ENCODE measurements at regions not wholly inside any gene's neighbourhood (a gene's known extent, or its start where the extent isn't known, plus 50 kb on each side); places are given as distances from the start of the nearest gene placed in this dataset.
"Not testable (repeated sequence)": the region's sequence is repeated elsewhere in the genome, so short reads cannot be mapped to it uniquely, and the experiment has no call there.

DNA sequence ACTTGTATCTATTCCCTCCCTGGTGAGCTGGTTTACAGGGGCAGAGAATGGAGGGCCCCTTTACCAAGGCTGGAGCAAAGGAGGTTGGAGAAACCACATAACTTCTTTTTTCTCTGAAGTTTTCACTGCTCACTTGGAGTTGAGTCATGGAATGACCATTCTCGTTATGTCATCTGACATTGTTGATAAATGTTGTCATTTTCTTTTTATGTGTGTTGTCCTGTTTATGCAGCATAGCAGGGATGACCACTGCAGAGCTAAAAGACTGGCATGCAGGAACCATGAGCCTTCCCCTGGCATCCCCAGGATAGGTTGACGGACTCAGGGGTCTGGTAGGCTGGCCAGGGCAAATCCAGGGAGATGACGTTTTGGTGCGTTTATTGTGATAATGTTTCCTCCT is 256.8 kb upstream of the DDHD1 start:
- H3K36me3 ChIP-seq (ENCODE audit: control insufficient read depth in 3 of 3, insufficient read depth in 3 of 3, low read length in 3 of 3), result no peaks in the 10 kb centered on the region
- no peaks in the 10 kb centered on the region for H3K4me1 ChIP-seq (ENCODE audit: control insufficient read depth in 3 of 3, insufficient read depth in 3 of 3, low read length in 3 of 3)
- no peak overlapping the region for H3K9ac ChIP-seq (ENCODE audit: low read depth in 1 of 3, low read length in 3 of 3)
- H3K27ac ChIP-seq (ENCODE audit: low read depth, low read length), result no peak overlapping the region
- H3K27me3 ChIP-seq (ENCODE audit: control insufficient read depth in 3 of 3, insufficient read depth in 3 of 3, low read length in 3 of 3), result no peaks in the 10 kb centered on the region
- H3K4me3 ChIP-seq (ENCODE audit: low read length in 3 of 3), result no peak overlapping the region
- no peaks in the 10 kb centered on the region for H3K9me3 ChIP-seq (ENCODE audit: control insufficient read depth in 3 of 3, low read length in 3 of 3)

DNA sequence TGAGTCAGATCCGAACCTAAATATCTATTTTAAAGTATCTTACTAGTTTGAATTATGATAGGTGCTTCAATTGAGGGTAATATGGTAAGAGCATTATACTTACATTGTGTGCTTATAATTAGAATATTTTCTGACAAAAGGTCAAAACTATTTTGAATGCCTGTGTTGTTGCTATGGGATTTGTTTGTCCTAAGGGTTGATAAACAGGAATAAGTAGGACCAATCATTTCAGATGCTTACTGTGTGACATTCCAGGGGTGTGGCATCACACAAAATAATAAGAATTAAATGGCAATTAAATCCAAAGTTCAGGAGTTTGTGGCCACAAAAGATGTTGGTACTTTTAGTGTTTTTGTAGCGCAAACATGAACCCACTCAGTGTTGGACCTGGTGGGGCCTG is 256.2 kb upstream of the DDHD1 start:
- Histone ChIP-seq H3K4me3 (ENCODE audit: low read length in 3 of 3) (no peak overlapping the region), H3K36me3 (ENCODE audit: control insufficient read depth in 3 of 3, insufficient read depth in 3 of 3, low read length in 3 of 3) (no peaks in the 10 kb centered on the region), H3K9ac (ENCODE audit: low read depth in 1 of 3, low read length in 3 of 3) (no peak overlapping the region), H3K9me3 (ENCODE audit: control insufficient read depth in 3 of 3, low read length in 3 of 3) (no peaks in the 10 kb centered on the region), H3K27ac (ENCODE audit: low read depth, low read length) (no peak overlapping the region), H3K27me3 (ENCODE audit: control insufficient read depth in 3 of 3, insufficient read depth in 3 of 3, low read length in 3 of 3) (no peaks in the 10 kb centered on the region), H3K4me1 (ENCODE audit: control insufficient read depth in 3 of 3, insufficient read depth in 3 of 3, low read length in 3 of 3) (no peaks in the 10 kb centered on the region)

DNA sequence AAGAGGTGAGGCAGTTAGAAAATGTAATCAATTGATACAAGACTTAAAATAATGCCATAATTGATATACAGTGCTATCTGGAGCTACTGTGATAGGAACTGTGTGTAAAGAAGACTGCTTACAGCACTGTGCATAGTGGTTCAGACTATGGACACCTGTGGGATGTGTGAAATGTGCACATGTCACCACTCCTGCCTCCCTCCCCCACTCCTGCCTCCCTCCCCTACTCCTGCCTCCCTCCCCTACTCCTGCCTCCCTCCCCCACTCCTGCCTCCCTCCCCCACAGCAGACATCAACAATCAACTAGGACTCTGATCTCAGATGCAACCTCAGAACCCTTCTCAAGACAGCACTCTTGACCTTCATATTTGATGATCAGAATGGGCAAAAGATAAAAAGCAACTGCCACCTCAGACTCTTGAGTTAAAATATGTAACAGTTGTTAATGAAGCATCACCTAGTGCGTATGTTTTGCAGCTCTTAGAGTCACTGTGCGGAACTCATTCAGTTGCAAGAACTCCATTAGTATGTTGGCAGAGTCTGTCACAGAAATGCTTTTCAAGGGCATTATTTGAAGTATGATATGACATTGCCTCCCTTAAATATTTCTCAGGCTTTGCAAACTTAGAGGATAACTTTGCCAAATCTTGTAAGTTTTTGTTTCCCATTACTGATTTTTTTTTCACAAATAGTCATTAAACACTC is 255.2 kb upstream of the DDHD1 start:
- Histone ChIP-seq H3K27ac (ENCODE audit: low read depth, low read length) (no peak overlapping the region), H3K9me3 (ENCODE audit: control insufficient read depth in 3 of 3, low read length in 3 of 3) (no peaks in the 10 kb centered on the region), H3K27me3 (ENCODE audit: control insufficient read depth in 3 of 3, insufficient read depth in 3 of 3, low read length in 3 of 3) (no peaks in the 10 kb centered on the region), H3K4me1 (ENCODE audit: control insufficient read depth in 3 of 3, insufficient read depth in 3 of 3, low read length in 3 of 3) (no peaks in the 10 kb centered on the region), H3K4me3 (ENCODE audit: low read length in 3 of 3) (no peak overlapping the region), H3K9ac (ENCODE audit: low read depth in 1 of 3, low read length in 3 of 3) (no peak overlapping the region), H3K36me3 (ENCODE audit: control insufficient read depth in 3 of 3, insufficient read depth in 3 of 3, low read length in 3 of 3) (no peaks in the 10 kb centered on the region)

DNA sequence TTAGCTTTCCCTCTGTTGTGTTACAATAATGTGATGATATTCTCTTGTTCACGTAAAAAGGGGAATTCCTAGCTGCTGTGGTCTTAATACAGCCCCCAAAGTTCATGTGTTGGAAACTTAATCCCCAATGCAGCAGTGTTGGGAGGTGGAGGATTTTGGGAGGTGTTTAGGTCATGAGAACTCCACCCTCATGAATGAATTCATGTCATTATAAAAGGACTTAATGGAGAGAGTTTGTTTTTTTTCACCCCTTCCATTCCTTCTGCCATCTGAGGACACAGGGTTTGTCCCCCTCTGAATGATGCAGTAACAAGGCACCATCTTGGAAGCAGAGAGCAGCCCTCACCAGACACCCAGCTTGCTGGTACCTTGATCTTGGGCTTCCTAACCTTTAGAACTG is 253.4 kb upstream of the DDHD1 start:
- Histone ChIP-seq H3K9me3 (ENCODE audit: control insufficient read depth in 3 of 3, low read length in 3 of 3) (no peaks in the 10 kb centered on the region), H3K27me3 (ENCODE audit: control insufficient read depth in 3 of 3, insufficient read depth in 3 of 3, low read length in 3 of 3) (no peaks in the 10 kb centered on the region), H3K36me3 (ENCODE audit: control insufficient read depth in 3 of 3, insufficient read depth in 3 of 3, low read length in 3 of 3) (no peaks in the 10 kb centered on the region), H3K4me1 (ENCODE audit: control insufficient read depth in 3 of 3, insufficient read depth in 3 of 3, low read length in 3 of 3) (no peaks in the 10 kb centered on the region), H3K27ac (ENCODE audit: low read depth, low read length) (no peak overlapping the region), H3K9ac (ENCODE audit: low read depth in 1 of 3, low read length in 3 of 3) (no peak overlapping the region), H3K4me3 (ENCODE audit: low read length in 3 of 3) (no peak overlapping the region)

DNA sequence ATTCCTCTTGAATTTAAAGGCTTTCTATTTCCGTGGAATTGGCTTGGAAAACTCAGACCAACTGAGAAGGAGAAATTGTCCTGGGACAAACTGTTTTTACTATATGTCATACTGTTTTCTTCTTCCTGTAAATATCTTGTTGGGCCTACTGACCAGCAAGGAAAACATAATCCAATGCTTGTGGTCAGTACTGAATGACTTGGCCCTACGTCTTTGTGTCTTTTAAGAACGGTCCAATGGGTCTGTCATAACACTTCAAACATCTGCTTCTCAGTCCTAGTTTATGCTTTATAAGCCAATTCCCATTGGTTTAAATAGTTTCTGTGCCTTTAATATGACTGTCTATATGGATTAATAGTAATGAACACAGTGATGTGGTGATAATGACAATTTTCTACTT is 248.5 kb upstream of the DDHD1 start:
- H3K27me3 ChIP-seq (ENCODE audit: control insufficient read depth in 3 of 3, insufficient read depth in 3 of 3, low read length in 3 of 3), result no peaks in the 10 kb centered on the region
- no peaks in the 10 kb centered on the region for H3K36me3 ChIP-seq (ENCODE audit: control insufficient read depth in 3 of 3, insufficient read depth in 3 of 3, low read length in 3 of 3)
- no peak overlapping the region for H3K9ac ChIP-seq (ENCODE audit: low read depth in 1 of 3, low read length in 3 of 3)
- H3K27ac ChIP-seq (ENCODE audit: low read depth, low read length), result no peak overlapping the region
- no peaks in the 10 kb centered on the region for H3K9me3 ChIP-seq (ENCODE audit: control insufficient read depth in 3 of 3, low read length in 3 of 3)
- no peak overlapping the region for H3K4me3 ChIP-seq (ENCODE audit: low read length in 3 of 3)
- no peaks in the 10 kb centered on the region for H3K4me1 ChIP-seq (ENCODE audit: control insufficient read depth in 3 of 3, insufficient read depth in 3 of 3, low read length in 3 of 3)

DNA sequence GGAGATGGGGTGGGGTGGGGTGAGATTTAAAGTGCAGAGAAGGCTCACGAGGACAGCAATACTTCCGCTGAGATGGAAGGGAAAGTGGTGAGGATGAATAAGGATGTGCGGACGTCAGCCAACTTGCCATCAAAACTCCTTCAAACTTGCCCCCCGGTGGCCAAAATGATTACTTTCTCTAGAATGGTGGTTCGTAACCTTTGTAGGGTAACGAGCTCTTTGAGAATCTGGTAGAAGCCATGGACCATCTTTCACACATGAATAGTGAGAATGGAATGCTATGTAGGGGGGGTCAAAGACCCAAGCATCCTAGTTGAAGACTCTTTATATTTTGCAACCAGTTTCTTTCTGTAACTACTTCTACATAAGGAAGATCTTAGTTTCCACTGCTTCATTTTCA is 245.9 kb upstream of the DDHD1 start:
- Histone ChIP-seq H3K36me3 (ENCODE audit: control insufficient read depth in 3 of 3, insufficient read depth in 3 of 3, low read length in 3 of 3) (no peaks in the 10 kb centered on the region), H3K27me3 (ENCODE audit: control insufficient read depth in 3 of 3, insufficient read depth in 3 of 3, low read length in 3 of 3) (no peaks in the 10 kb centered on the region), H3K4me3 (ENCODE audit: low read length in 3 of 3) (no peak overlapping the region), H3K9me3 (ENCODE audit: control insufficient read depth in 3 of 3, low read length in 3 of 3) (peaks cover 0 to 3% (median 3%) of the 10 kb centered on the region in 3 donors), H3K4me1 (ENCODE audit: control insufficient read depth in 3 of 3, insufficient read depth in 3 of 3, low read length in 3 of 3) (no peaks in the 10 kb centered on the region), H3K27ac (ENCODE audit: low read depth, low read length) (no peak overlapping the region), H3K9ac (ENCODE audit: low read depth in 1 of 3, low read length in 3 of 3) (no peak overlapping the region)

DNA sequence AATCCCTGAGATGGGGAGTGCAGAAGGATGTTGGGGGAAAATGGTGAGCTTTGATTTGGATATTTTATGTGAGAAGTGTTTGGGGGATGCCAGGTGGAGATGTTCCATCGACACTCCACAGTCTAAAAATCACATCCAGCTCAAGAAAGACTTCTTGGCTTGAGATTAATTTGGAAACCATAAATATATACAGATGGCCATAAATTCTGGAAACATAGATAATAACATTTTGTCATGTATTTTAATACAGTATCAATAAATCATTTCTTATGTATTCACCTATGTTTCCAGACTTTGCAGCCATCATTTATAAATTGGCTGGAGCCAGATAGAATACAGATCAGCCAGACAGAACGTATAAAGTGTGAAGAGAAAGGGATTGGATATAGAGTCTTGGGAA is 245.5 kb upstream of the DDHD1 start:
- Histone ChIP-seq H3K9ac (ENCODE audit: low read depth in 1 of 3, low read length in 3 of 3) (no peak overlapping the region), H3K36me3 (ENCODE audit: control insufficient read depth in 3 of 3, insufficient read depth in 3 of 3, low read length in 3 of 3) (no peaks in the 10 kb centered on the region), H3K4me3 (ENCODE audit: low read length in 3 of 3) (no peak overlapping the region), H3K27me3 (ENCODE audit: control insufficient read depth in 3 of 3, insufficient read depth in 3 of 3, low read length in 3 of 3) (no peaks in the 10 kb centered on the region), H3K4me1 (ENCODE audit: control insufficient read depth in 3 of 3, insufficient read depth in 3 of 3, low read length in 3 of 3) (no peaks in the 10 kb centered on the region), H3K27ac (ENCODE audit: low read depth, low read length) (no peak overlapping the region), H3K9me3 (ENCODE audit: control insufficient read depth in 3 of 3, low read length in 3 of 3) (peaks cover 0 to 3% (median 3%) of the 10 kb centered on the region in 3 donors)

DNA sequence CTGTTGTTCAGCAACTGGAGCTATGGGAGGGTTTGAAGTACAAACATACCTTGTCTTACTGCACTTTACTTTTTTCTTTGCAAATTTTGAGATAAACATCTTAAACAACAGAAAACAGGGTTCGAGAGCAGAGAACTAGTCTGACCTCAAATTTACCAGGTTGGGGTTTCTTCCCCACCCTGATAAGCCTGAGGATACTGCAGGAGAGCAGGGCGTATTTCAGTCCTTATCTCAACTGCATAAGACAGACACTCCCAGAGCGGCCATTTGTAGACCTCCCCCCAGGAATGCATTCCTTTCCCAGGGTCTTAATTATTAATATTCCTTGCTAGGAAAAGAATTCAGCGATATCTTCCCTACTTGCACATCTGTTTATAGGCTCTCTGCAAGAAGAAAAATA is 242.1 kb upstream of the DDHD1 start:
- H3K4me1 ChIP-seq (ENCODE audit: control insufficient read depth in 3 of 3, insufficient read depth in 3 of 3, low read length in 3 of 3); H3K27me3 ChIP-seq (ENCODE audit: control insufficient read depth in 3 of 3, insufficient read depth in 3 of 3, low read length in 3 of 3); H3K36me3 ChIP-seq (ENCODE audit: control insufficient read depth in 3 of 3, insufficient read depth in 3 of 3, low read length in 3 of 3); H3K9me3 ChIP-seq (ENCODE audit: control insufficient read depth in 3 of 3, low read length in 3 of 3); H3K9ac ChIP-seq (ENCODE audit: low read depth in 1 of 3, low read length in 3 of 3); H3K4me3 ChIP-seq (ENCODE audit: low read length in 3 of 3); H3K27ac ChIP-seq (ENCODE audit: low read depth, low read length): not testable (repeated sequence)

DNA sequence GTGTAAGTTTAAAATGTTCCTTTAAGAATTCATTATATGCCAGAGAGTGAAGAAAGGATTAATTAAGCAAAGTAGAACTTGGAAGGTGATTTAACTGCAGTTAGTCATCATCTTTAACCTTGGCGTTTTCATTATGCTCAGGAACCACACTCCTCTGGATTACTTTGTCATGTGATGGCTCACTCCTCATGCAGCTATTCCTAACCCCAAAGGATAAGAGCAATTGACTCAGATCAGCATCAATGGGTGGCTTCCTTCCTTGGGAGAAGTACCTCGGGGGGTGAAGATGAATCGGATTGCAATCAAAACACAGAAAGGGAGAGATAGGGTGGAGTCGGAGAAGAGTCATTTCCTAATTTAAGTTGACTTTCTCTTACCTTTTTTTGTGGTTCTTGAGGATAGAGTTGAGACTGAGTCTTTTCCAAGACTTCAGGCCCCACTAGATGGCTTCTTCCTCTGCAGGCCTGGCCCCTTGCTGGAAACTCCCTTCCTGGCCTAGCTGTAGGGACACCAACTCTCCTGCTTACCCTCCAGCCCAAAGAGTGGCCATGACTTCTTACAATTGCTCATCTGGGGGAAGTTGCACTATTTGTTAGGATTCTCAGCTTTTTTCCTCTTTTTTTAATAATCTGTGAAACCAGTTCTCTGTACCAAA is 238.6 kb upstream of the DDHD1 start:
- Histone ChIP-seq H3K27ac (ENCODE audit: low read depth, low read length) (no peak overlapping the region), H3K4me3 (ENCODE audit: low read length in 3 of 3) (no peak overlapping the region), H3K9me3 (ENCODE audit: control insufficient read depth in 3 of 3, low read length in 3 of 3) (peaks cover 0 to 3% (median 3%) of the 10 kb centered on the region in 3 donors), H3K27me3 (ENCODE audit: control insufficient read depth in 3 of 3, insufficient read depth in 3 of 3, low read length in 3 of 3) (no peaks in the 10 kb centered on the region), H3K9ac (ENCODE audit: low read depth in 1 of 3, low read length in 3 of 3) (no peak overlapping the region), H3K36me3 (ENCODE audit: control insufficient read depth in 3 of 3, insufficient read depth in 3 of 3, low read length in 3 of 3) (no peaks in the 10 kb centered on the region), H3K4me1 (ENCODE audit: control insufficient read depth in 3 of 3, insufficient read depth in 3 of 3, low read length in 3 of 3) (no peaks in the 10 kb centered on the region)

DNA sequence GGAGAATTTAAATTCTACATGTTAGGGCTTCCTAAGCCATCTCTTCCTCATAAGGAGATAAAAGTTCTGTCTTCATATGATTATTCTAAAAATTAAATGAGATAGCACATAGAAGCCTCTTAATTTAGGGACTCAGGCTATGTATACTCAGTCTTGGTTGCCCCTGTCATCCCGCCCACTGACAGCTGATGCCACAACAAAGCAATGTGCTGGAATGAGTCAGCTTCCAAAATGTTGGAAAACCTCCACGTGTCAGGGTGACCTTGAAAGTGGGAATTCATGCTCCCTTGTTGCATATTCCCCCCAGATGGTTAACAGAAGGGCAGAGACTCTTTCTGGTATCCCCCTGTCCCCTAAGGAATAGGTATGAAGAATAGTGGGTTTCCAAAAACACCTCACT is 238.0 kb upstream of the DDHD1 start:
- no peaks in the 10 kb centered on the region for H3K27me3 ChIP-seq (ENCODE audit: control insufficient read depth in 3 of 3, insufficient read depth in 3 of 3, low read length in 3 of 3)
- no peak overlapping the region for H3K4me3 ChIP-seq (ENCODE audit: low read length in 3 of 3)
- H3K4me1 ChIP-seq (ENCODE audit: control insufficient read depth in 3 of 3, insufficient read depth in 3 of 3, low read length in 3 of 3), result no peaks in the 10 kb centered on the region
- no peaks in the 10 kb centered on the region for H3K36me3 ChIP-seq (ENCODE audit: control insufficient read depth in 3 of 3, insufficient read depth in 3 of 3, low read length in 3 of 3)
- H3K27ac ChIP-seq (ENCODE audit: low read depth, low read length), result no peak overlapping the region
- H3K9me3 ChIP-seq (ENCODE audit: control insufficient read depth in 3 of 3, low read length in 3 of 3), result peaks cover 0 to 3% (median 3%) of the 10 kb centered on the region in 3 donors
- H3K9ac ChIP-seq (ENCODE audit: low read depth in 1 of 3, low read length in 3 of 3), result no peak overlapping the region

Data from skeletal muscle tissue (tissue), 3 donors.